Mammary epithelial cell (primary cell): ENCODE measurements at regions not wholly inside any gene's neighbourhood (a gene's known extent, or its start where the extent isn't known, plus 50 kb on each side); places are given as distances from the start of the nearest gene placed in this dataset.

ENCODE experiments used
- EZH2 ChIP-seq: IDR thresholded peaks from 2 replicates; pipeline ENCODE4 v1.6.1; 2012; ENCODE audit warnings: low read length, inconsistent platforms, borderline replicate concordance
- TF ChIP-seq, protein P1 (sequence below), 2 donors: IDR thresholded peaks in 1 of 2; conservative IDR thresholded peaks in 1 of 2; 2 replicates each; pipeline ENCODE4 v1.5.1; 2011 to 2012; ENCODE audit warnings: inconsistent platforms in 2 of 2, low read length in 2 of 2, mild to moderate bottlenecking in 2 of 2, control low read depth in 1 of 2, low read depth in 1 of 2; ENCODE audit not compliant: insufficient read depth in 1 of 2; ENCODE audit errors: extremely low read depth in 1 of 2

GRCh38 chr1:2918441-2918840 is 102.8 kb upstream of the ACTRT2 start:
- TF ChIP-seq, protein P1, sequence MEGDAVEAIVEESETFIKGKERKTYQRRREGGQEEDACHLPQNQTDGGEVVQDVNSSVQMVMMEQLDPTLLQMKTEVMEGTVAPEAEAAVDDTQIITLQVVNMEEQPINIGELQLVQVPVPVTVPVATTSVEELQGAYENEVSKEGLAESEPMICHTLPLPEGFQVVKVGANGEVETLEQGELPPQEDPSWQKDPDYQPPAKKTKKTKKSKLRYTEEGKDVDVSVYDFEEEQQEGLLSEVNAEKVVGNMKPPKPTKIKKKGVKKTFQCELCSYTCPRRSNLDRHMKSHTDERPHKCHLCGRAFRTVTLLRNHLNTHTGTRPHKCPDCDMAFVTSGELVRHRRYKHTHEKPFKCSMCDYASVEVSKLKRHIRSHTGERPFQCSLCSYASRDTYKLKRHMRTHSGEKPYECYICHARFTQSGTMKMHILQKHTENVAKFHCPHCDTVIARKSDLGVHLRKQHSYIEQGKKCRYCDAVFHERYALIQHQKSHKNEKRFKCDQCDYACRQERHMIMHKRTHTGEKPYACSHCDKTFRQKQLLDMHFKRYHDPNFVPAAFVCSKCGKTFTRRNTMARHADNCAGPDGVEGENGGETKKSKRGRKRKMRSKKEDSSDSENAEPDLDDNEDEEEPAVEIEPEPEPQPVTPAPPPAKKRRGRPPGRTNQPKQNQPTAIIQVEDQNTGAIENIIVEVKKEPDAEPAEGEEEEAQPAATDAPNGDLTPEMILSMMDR (conservative IDR thresholded peaks at IDR 0.05 in 1 of 2, IDR thresholded peaks at IDR 0.05 in 1 of 2; ENCODE audit: extremely low read depth in 1 of 2, insufficient read depth in 1 of 2, low read depth in 1 of 2, low read length in 2 of 2) = no peak
- no peak for TF ChIP-seq EZH2
